ENCODE measurements at regions not wholly inside any gene's neighbourhood (a gene's known extent, or its start where the extent isn't known, plus 50 kb on each side); places are given as distances from the start of the nearest gene placed in this dataset.

- Histone ChIP-seq H3K4me3 (ENCODE audit: low read length) (no peak overlapping the region), H3K27ac (ENCODE audit: low read length) (no peak overlapping the region), H3K9me3 (ENCODE audit: control insufficient read depth, low read length) (peaks cover 2% of the 10 kb centered on the region), H3K4me1 (ENCODE audit: control insufficient read depth, insufficient read depth, low read length) (no peaks in the 10 kb centered on the region), H3K27me3 (ENCODE audit: control insufficient read depth, insufficient read depth) (no peaks in the 10 kb centered on the region)
- 90% methylated on average over 5 of the region's 5 CpGs for WGBS
- peak in 1 of 2 donors; percentile 26 for ATAC-seq
- intact Hi-C loops (cut with DNase I), result no loop called here
- peak in 1 of 3 donors; percentile 7 for DNase-seq
Observed at GRCh38 chr1:191533254-191533653, 625.0 kb upstream of the RGS18 start.

GRCh38 chr1:191536791-191537429 is 621.4 kb upstream of the RGS18 start:
- 62% methylated on average over 2 of the region's 2 CpGs for WGBS
- no peak overlapping the region for H3K27ac ChIP-seq (ENCODE audit: low read length)
- ATAC-seq (no peak), DNase-seq (no peak)
- intact Hi-C loops (cut with DNase I), result no loop called here
- H3K9me3 ChIP-seq (ENCODE audit: control insufficient read depth, low read length), result peaks cover 2% of the 10 kb centered on the region
- H3K4me3 ChIP-seq (ENCODE audit: low read length), result no peak overlapping the region
- H3K4me1 ChIP-seq (ENCODE audit: control insufficient read depth, insufficient read depth, low read length), result no peaks in the 10 kb centered on the region
- H3K27me3 ChIP-seq (ENCODE audit: control insufficient read depth, insufficient read depth), result no peaks in the 10 kb centered on the region

GRCh38 chr1:191541758-191542157 is 616.5 kb upstream of the RGS18 start:
- no peaks in the 10 kb centered on the region for H3K27me3 ChIP-seq (ENCODE audit: control insufficient read depth, insufficient read depth)
- intact Hi-C loops (cut with DNase I), result no loop called here
- H3K4me1 ChIP-seq (ENCODE audit: control insufficient read depth, insufficient read depth, low read length), result no peaks in the 10 kb centered on the region
- peaks cover 2% of the 10 kb centered on the region for H3K9me3 ChIP-seq (ENCODE audit: control insufficient read depth, low read length)
- no peak overlapping the region for H3K4me3 ChIP-seq (ENCODE audit: low read length)
- H3K27ac ChIP-seq (ENCODE audit: low read length), result no peak overlapping the region
- 82% methylated on average over 1 of the region's 1 CpG for WGBS
- ATAC-seq, result no peak
- DNase-seq, result no peak

- intact Hi-C loops (cut with DNase I), result no loop called here
- DNase-seq, result no peak
- Histone ChIP-seq H3K4me3 (ENCODE audit: low read length) (no peak overlapping the region), H3K4me1 (ENCODE audit: control insufficient read depth, insufficient read depth, low read length) (no peaks in the 10 kb centered on the region), H3K27ac (ENCODE audit: low read length) (no peak overlapping the region), H3K27me3 (ENCODE audit: control insufficient read depth, insufficient read depth) (no peaks in the 10 kb centered on the region), H3K9me3 (ENCODE audit: control insufficient read depth, low read length) (no peaks in the 10 kb centered on the region)
- ATAC-seq, result no peak
Observed at GRCh38 chr1:191542444-191542843, 615.8 kb upstream of the RGS18 start.

GRCh38 chr1:191546803-191547202 is 611.5 kb upstream of the RGS18 start:
- H3K27me3 ChIP-seq (ENCODE audit: control insufficient read depth, insufficient read depth), result no peaks in the 10 kb centered on the region
- H3K4me1 ChIP-seq (ENCODE audit: control insufficient read depth, insufficient read depth, low read length), result no peaks in the 10 kb centered on the region
- intact Hi-C loops (cut with DNase I), result no loop called here
- no peak for ATAC-seq
- WGBS, result 73% methylated on average over 1 of the region's 1 CpG
- H3K4me3 ChIP-seq (ENCODE audit: low read length), result no peak overlapping the region
- H3K9me3 ChIP-seq (ENCODE audit: control insufficient read depth, low read length), result no peaks in the 10 kb centered on the region
- no peak overlapping the region for H3K27ac ChIP-seq (ENCODE audit: low read length)
- DNase-seq, result no peak

- no peak overlapping the region for H3K27ac ChIP-seq (ENCODE audit: low read length)
- H3K4me3 ChIP-seq (ENCODE audit: low read length), result no peak overlapping the region
- 70% methylated on average over 2 of the region's 2 CpGs for WGBS
- no peak for ATAC-seq
- no peaks in the 10 kb centered on the region for H3K27me3 ChIP-seq (ENCODE audit: control insufficient read depth, insufficient read depth)
- no peaks in the 10 kb centered on the region for H3K9me3 ChIP-seq (ENCODE audit: control insufficient read depth, low read length)
- H3K4me1 ChIP-seq (ENCODE audit: control insufficient read depth, insufficient read depth, low read length), result no peaks in the 10 kb centered on the region
- DNase-seq, result no peak
- intact Hi-C loops (cut with DNase I), result no loop called here
Observed at GRCh38 chr1:191551019-191551418, 607.2 kb upstream of the RGS18 start.

- Histone ChIP-seq H3K27me3 (ENCODE audit: control insufficient read depth, insufficient read depth) (no peaks in the 10 kb centered on the region), H3K9me3 (ENCODE audit: control insufficient read depth, low read length) (no peaks in the 10 kb centered on the region), H3K4me1 (ENCODE audit: control insufficient read depth, insufficient read depth, low read length) (no peaks in the 10 kb centered on the region), H3K4me3 (ENCODE audit: low read length) (no peak overlapping the region), H3K27ac (ENCODE audit: low read length) (no peak overlapping the region)
- DNase-seq (no peak), ATAC-seq (no peak)
- 57% methylated on average over 2 of the region's 2 CpGs for WGBS
- intact Hi-C loops (cut with DNase I), result no loop called here
Observed at GRCh38 chr1:191558379-191558778, 599.9 kb upstream of the RGS18 start.

- Histone ChIP-seq H3K4me3 (ENCODE audit: low read length) (no peak overlapping the region), H3K27ac (ENCODE audit: low read length) (no peak overlapping the region), H3K27me3 (ENCODE audit: control insufficient read depth, insufficient read depth) (no peaks in the 10 kb centered on the region), H3K4me1 (ENCODE audit: control insufficient read depth, insufficient read depth, low read length) (no peaks in the 10 kb centered on the region), H3K9me3 (ENCODE audit: control insufficient read depth, low read length) (no peaks in the 10 kb centered on the region)
- intact Hi-C loops (cut with DNase I), result no loop called here
- DNase-seq (no peak), ATAC-seq (no peak)
- 75% methylated on average over 4 of the region's 4 CpGs for WGBS
Observed at GRCh38 chr1:191561276-191561675, 597.0 kb upstream of the RGS18 start.

GRCh38 chr1:191564275-191564674 is 594.0 kb upstream of the RGS18 start:
- no peaks in the 10 kb centered on the region for H3K4me1 ChIP-seq (ENCODE audit: control insufficient read depth, insufficient read depth, low read length)
- intact Hi-C loops (cut with DNase I), result no loop called here
- ATAC-seq (no peak), DNase-seq (no peak)
- 85% methylated on average over 2 of the region's 2 CpGs for WGBS
- no peaks in the 10 kb centered on the region for H3K27me3 ChIP-seq (ENCODE audit: control insufficient read depth, insufficient read depth)
- no peak overlapping the region for H3K27ac ChIP-seq (ENCODE audit: low read length)
- H3K4me3 ChIP-seq (ENCODE audit: low read length), result no peak overlapping the region
- H3K9me3 ChIP-seq (ENCODE audit: control insufficient read depth, low read length), result no peaks in the 10 kb centered on the region

- no peak for DNase-seq
- Histone ChIP-seq H3K4me3 (ENCODE audit: low read length) (no peak overlapping the region), H3K27ac (ENCODE audit: low read length) (no peak overlapping the region), H3K4me1 (ENCODE audit: control insufficient read depth, insufficient read depth, low read length) (no peaks in the 10 kb centered on the region), H3K27me3 (ENCODE audit: control insufficient read depth, insufficient read depth) (no peaks in the 10 kb centered on the region), H3K9me3 (ENCODE audit: control insufficient read depth, low read length) (no peaks in the 10 kb centered on the region)
- no peak for ATAC-seq
- intact Hi-C loops (cut with DNase I), result no loop called here
Observed at GRCh38 chr1:191572479-191572878, 585.8 kb upstream of the RGS18 start.

GRCh38 chr1:191575180-191575579 is 583.1 kb upstream of the RGS18 start:
- ATAC-seq (no peak), DNase-seq (no peak)
- Histone ChIP-seq H3K9me3 (ENCODE audit: control insufficient read depth, low read length) (no peaks in the 10 kb centered on the region), H3K27ac (ENCODE audit: low read length) (no peak overlapping the region), H3K4me1 (ENCODE audit: control insufficient read depth, insufficient read depth, low read length) (no peaks in the 10 kb centered on the region), H3K27me3 (ENCODE audit: control insufficient read depth, insufficient read depth) (no peaks in the 10 kb centered on the region), H3K4me3 (ENCODE audit: low read length) (no peak overlapping the region)
- intact Hi-C loops (cut with DNase I), result no loop called here
- WGBS, result 73% methylated on average over 3 of the region's 3 CpGs

- Histone ChIP-seq H3K4me1 (ENCODE audit: control insufficient read depth, insufficient read depth, low read length) (no peaks in the 10 kb centered on the region), H3K27me3 (ENCODE audit: control insufficient read depth, insufficient read depth) (no peaks in the 10 kb centered on the region), H3K9me3 (ENCODE audit: control insufficient read depth, low read length) (no peaks in the 10 kb centered on the region), H3K4me3 (ENCODE audit: low read length) (no peak overlapping the region), H3K27ac (ENCODE audit: low read length) (no peak overlapping the region)
- no peak for ATAC-seq
- DNase-seq, result no peak
- intact Hi-C loops (cut with DNase I), result no loop called here
- WGBS, result 55% methylated on average over 3 of the region's 3 CpGs
Observed at GRCh38 chr1:191575746-191576145, 582.5 kb upstream of the RGS18 start.

All from right cardiac atrium (tissue), 5 donors.